Erythroblast (primary cell): ENCODE measurements at regions not wholly inside any gene's neighbourhood (a gene's known extent, or its start where the extent isn't known, plus 50 kb on each side); places are given as distances from the start of the nearest gene placed in this dataset.

Experiments used
- GATA1 ChIP-seq: IDR thresholded peaks from 2 replicates; pipeline ENCODE4 v1.6.1; 2011; ENCODE audit warnings: low read depth, mild to moderate bottlenecking, control low read depth, low read length, moderate library complexity
- POLR2A ChIP-seq: IDR thresholded peaks from 2 replicates; pipeline ENCODE4 v1.6.1; 2011; ENCODE audit warnings: mild to moderate bottlenecking, low read length

GRCh38 chr2:186927867-186928191 lies 78.9 kb upstream of the ZSWIM2 start:
- TF ChIP-seq POLR2A (no peak), GATA1 (no peak)
